A673 (cell line): ENCODE measurements at regions not wholly inside any gene's neighbourhood (a gene's known extent, or its start where the extent isn't known, plus 50 kb on each side); places are given as distances from the start of the nearest gene placed in this dataset.

Source experiments
- BruUV-seq: library from RNA; stranded (reverse); fragments of 400-500 nt; replicated peaks from 2 replicates; lab custom pipeline; 2021; lab: Mats Ljungman, UMichigan
- CTCF ChIA-PET: fragments of 300-600 bp; sonication (Branson Sonifier 250); formaldehyde crosslinking; loops from one replicate; lab custom pipeline; 2022; ENCODE audit warnings: antibody characterized with exemption; lab: Charles Lee
- POLR2A ChIA-PET: fragments of 300-600 bp; sonication (Branson Sonifier 250); formaldehyde crosslinking; loops from one replicate; lab custom pipeline; 2022; ENCODE audit warnings: antibody characterized with exemption; ENCODE audit not compliant: low non-redundant PET; lab: Charles Lee
- DNase-seq: peaks from one replicate; pipeline ENCODE4 v3.0.0-alpha.2; 2015; ENCODE audit warnings: low spot score
- H3K27ac ChIP-seq: fragments of 200-600 bp; sonication (generic); 2 replicates; pipeline ENCODE4 v1.5.1; 2016; ENCODE audit warnings: mixed run types, low read depth, mild to moderate bottlenecking, mixed read lengths, antibody characterized with exemption, low read length; ENCODE audit not compliant: poor library complexity, severe bottlenecking
- H3K27me3 ChIP-seq: fragments of 200-600 bp; sonication (generic); replicated peaks from 2 replicates; pipeline ENCODE4 v1.6.1; 2017; ENCODE audit warnings: mixed run types, low read depth, mild to moderate bottlenecking, mixed read lengths, antibody characterized with exemption, low read length; ENCODE audit not compliant: insufficient read depth, poor library complexity
- H3K36me3 ChIP-seq: fragments of 200-600 bp; sonication (generic); 2 replicates; pipeline ENCODE4 v1.6.1; 2016; ENCODE audit warnings: mixed run types, mild to moderate bottlenecking, mixed read lengths, antibody characterized with exemption, low read length; ENCODE audit not compliant: insufficient read depth, poor library complexity, severe bottlenecking
- H3K4me1 ChIP-seq: fragments of 200-600 bp; sonication (generic); 2 replicates; pipeline ENCODE4 v1.6.1; 2017; ENCODE audit warnings: mixed run types, mild to moderate bottlenecking, mixed read lengths, antibody characterized with exemption, low read length; ENCODE audit not compliant: insufficient read depth, poor library complexity, severe bottlenecking
- H3K4me3 ChIP-seq: fragments of 200-600 bp; sonication (generic); 2 replicates; pipeline ENCODE4 v1.5.1; 2016; ENCODE audit warnings: low read depth, mixed run types, mild to moderate bottlenecking, mixed read lengths, low read length; ENCODE audit not compliant: poor library complexity, severe bottlenecking
- H3K9me3 ChIP-seq: fragments of 200-600 bp; sonication (generic); 2 replicates; pipeline ENCODE4 v1.6.1; 2016; ENCODE audit warnings: mixed run types, low read depth, mild to moderate bottlenecking, mixed read lengths, antibody characterized with exemption, low read length; ENCODE audit not compliant: poor library complexity, severe bottlenecking
- EZH2 ChIP-seq: fragments of 200-600 bp; sonication (generic); IDR thresholded peaks from 2 replicates; pipeline ENCODE4 v1.6.1; 2017; ENCODE audit warnings: borderline replicate concordance, low read depth, mild to moderate bottlenecking, mixed read lengths, antibody characterized with exemption, low read length; ENCODE audit not compliant: poor library complexity, severe bottlenecking
- intact Hi-C: fragments of 100-400 bp; cut with micrococcal nuclease; formaldehyde crosslinking; loops from one replicate; pipeline ENCODE4 v1.10.0; 2022; ENCODE audit not compliant: unreplicated experiment
- TF ChIP-seq, protein P1 (sequence below): fragments of 300-800, 200-600 bp; sonication (generic); conservative IDR thresholded peaks from 2 replicates; pipeline ENCODE4 v1.5.1; 2017; ENCODE audit warnings: low read depth, mild to moderate bottlenecking, antibody characterized with exemption, low read length, moderate library complexity, mixed read lengths

DNA sequence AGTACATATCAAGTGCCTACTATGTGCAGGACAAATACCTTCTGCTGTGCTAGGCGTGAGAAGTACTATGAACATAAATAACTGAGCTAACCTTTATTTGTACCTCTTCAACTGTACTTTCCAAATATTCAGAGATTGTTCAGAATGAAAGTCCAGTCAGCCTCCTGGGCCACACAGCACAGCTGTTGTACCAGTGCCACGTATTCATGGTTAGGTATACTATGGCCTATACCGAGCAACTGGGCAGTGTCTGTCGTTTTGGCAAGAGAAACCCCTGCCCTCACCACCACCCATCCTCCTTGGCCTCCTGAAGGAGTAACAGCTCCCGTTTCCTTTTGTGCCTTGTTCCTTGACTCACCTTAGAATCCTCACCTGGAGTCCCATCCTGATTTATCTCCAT, 53.0 kb downstream of the RASSF10 start:
- no peak for DNase-seq
- Histone ChIP-seq H3K4me3 (no peak overlapping the region), H3K27me3 (peaks cover 35% of the 10 kb centered on the region), H3K27ac (no peak overlapping the region), H3K36me3 (no peaks in the 10 kb centered on the region), H3K4me1 (no peaks in the 10 kb centered on the region), H3K9me3 (no peaks in the 10 kb centered on the region)
- TF ChIP-seq EZH2, result no peak
- TF ChIP-seq, protein P1, sequence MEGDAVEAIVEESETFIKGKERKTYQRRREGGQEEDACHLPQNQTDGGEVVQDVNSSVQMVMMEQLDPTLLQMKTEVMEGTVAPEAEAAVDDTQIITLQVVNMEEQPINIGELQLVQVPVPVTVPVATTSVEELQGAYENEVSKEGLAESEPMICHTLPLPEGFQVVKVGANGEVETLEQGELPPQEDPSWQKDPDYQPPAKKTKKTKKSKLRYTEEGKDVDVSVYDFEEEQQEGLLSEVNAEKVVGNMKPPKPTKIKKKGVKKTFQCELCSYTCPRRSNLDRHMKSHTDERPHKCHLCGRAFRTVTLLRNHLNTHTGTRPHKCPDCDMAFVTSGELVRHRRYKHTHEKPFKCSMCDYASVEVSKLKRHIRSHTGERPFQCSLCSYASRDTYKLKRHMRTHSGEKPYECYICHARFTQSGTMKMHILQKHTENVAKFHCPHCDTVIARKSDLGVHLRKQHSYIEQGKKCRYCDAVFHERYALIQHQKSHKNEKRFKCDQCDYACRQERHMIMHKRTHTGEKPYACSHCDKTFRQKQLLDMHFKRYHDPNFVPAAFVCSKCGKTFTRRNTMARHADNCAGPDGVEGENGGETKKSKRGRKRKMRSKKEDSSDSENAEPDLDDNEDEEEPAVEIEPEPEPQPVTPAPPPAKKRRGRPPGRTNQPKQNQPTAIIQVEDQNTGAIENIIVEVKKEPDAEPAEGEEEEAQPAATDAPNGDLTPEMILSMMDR, result no peak
- ChIA-PET POLR2A (no interaction called here), CTCF (no interaction called here)
- no TSS peak for BruUV-seq
- intact Hi-C loops, result no loop called here

DNA sequence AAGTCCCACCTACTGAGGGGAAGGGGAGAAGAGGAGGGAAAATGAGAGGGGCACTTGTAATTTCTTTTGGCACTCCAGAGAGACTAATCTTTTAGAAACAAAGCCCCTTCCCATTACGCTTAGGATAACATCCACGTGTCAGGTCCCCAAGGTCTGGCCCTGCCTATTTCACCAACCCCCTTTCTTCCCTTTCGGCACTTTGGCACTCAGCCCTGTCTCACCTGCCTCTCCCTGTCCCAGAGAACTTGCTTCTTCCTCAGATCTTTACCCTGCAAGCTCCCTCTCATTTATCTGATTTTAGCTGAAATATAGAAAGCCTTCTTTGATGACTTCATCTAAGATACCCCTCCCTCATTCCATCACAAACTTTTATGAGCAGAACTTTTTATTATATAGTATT, 55.5 kb downstream of the RASSF10 start:
- TF ChIP-seq, protein P1, result no peak
- TF ChIP-seq EZH2, result no peak
- ChIA-PET CTCF (no interaction called here), POLR2A (no interaction called here)
- Histone ChIP-seq H3K27me3 (peaks cover 42% of the 10 kb centered on the region), H3K4me3 (no peak overlapping the region), H3K27ac (no peak overlapping the region), H3K9me3 (no peaks in the 10 kb centered on the region), H3K4me1 (no peaks in the 10 kb centered on the region), H3K36me3 (no peaks in the 10 kb centered on the region)
- DNase-seq, result no peak
- no TSS peak for BruUV-seq
- intact Hi-C loops, result no loop called here

DNA sequence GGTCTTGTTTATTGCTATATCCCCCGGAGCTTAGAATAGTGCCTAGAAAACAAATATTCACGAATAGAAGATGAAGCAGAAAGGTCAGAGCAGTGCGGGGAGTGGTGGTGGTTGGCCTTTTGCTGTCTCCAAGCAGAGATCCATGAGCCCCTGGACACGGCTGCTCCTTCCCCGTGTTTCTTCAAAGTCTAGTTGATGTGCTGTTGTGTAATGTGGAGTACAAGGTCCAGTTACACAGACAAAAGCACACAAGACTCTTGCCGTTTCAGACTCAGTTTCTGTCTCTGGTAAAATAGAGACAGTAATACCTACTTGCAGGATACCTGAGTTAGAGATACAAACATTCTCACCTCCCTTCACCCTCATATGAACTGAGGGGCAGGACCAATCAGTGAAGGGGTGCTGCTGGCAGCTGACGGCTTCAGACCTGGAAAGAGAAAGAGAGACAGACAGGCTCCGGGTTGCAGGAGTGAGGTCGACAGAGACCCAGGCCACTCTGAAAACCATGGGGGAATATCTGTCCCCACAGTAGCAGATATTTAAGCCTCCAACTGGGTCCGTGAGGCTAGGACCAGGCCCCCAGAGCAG, 56.2 kb downstream of the RASSF10 start:
- CTCF ChIA-PET, result no interaction called here
- POLR2A ChIA-PET, result no interaction called here
- BruUV-seq, result no TSS peak
- intact Hi-C loops, result no loop called here
- no peak for DNase-seq
- Histone ChIP-seq H3K27me3 (peaks cover 42% of the 10 kb centered on the region), H3K27ac (no peak overlapping the region), H3K36me3 (no peaks in the 10 kb centered on the region), H3K4me1 (no peaks in the 10 kb centered on the region), H3K9me3 (no peaks in the 10 kb centered on the region), H3K4me3 (no peak overlapping the region)
- no peak for TF ChIP-seq EZH2
- TF ChIP-seq, protein P1, result no peak
